Loucy (cell line): ENCODE measurements at regions not wholly inside any gene's neighbourhood (a gene's known extent, or its start where the extent isn't known, plus 50 kb on each side); places are given as distances from the start of the nearest gene placed in this dataset.
"Not testable (repeated sequence)": the region's sequence is repeated elsewhere in the genome, so short reads cannot be mapped to it uniquely, and the experiment has no call there.

ENCODE experiments used
- H2AFZ ChIP-seq: fragments of 200-600 bp; sonication (generic); 2 replicates; pipeline ENCODE4 v1.6.0; 2016; ENCODE audit warnings: antibody characterized with exemption, mild to moderate bottlenecking, low read length, moderate library complexity
- H3F3A ChIP-seq: fragments of 200-600 bp; 2 replicates; pipeline ENCODE4 v1.6.0; 2016; ENCODE audit warnings: antibody characterized with exemption, low read depth, mild to moderate bottlenecking
- H3K27me3 ChIP-seq: fragments of 200-600 bp; sonication (generic); 2 replicates; pipeline ENCODE4 v1.6.1; 2014; ENCODE audit warnings: low read length, mild to moderate bottlenecking; ENCODE audit not compliant: insufficient read depth, poor library complexity, severe bottlenecking
- H3K36me3 ChIP-seq: fragments of 200-600 bp; sonication (generic); 2 replicates; pipeline ENCODE4 v1.6.1; 2016; ENCODE audit warnings: low read length; ENCODE audit not compliant: insufficient read depth
- H3K4me1 ChIP-seq: fragments of 200-600 bp; sonication (generic); 2 replicates; pipeline ENCODE4 v1.5.1; 2014; ENCODE audit warnings: low read length, mild to moderate bottlenecking; ENCODE audit not compliant: insufficient read depth, poor library complexity, severe bottlenecking
- H3K4me2 ChIP-seq: fragments of 200-600 bp; sonication (generic); 2 replicates; pipeline ENCODE4 v1.6.0; 2014; ENCODE audit warnings: antibody characterized with exemption, low read length, low read depth, mild to moderate bottlenecking; ENCODE audit not compliant: poor library complexity, severe bottlenecking
- H3K4me3 ChIP-seq: fragments of 200-600 bp; sonication (generic); 2 replicates; pipeline ENCODE4 v1.5.1; 2014; ENCODE audit warnings: low read length, mild to moderate bottlenecking, mixed read lengths; ENCODE audit not compliant: poor library complexity, severe bottlenecking
- H3K79me2 ChIP-seq: fragments of 200-600 bp; sonication (generic); 2 replicates; pipeline ENCODE4 v1.6.1; 2014; ENCODE audit warnings: low read length; ENCODE audit not compliant: insufficient read depth
- H3K9ac ChIP-seq: fragments of 200-600 bp; sonication (generic); 2 replicates; pipeline ENCODE4 v1.6.0; 2014; ENCODE audit warnings: mild to moderate bottlenecking, low read depth, low read length, moderate library complexity; ENCODE audit not compliant: poor library complexity, severe bottlenecking
- H3K9me2 ChIP-seq: fragments of 200-600 bp; sonication (generic); replicated peaks from 2 replicates; pipeline ENCODE4 v1.6.1; 2016; ENCODE audit warnings: low read depth, low read length, mixed read lengths
- H3K9me3 ChIP-seq: fragments of 200-600 bp; sonication (generic); 2 replicates; pipeline ENCODE4 v1.6.1; 2014; ENCODE audit warnings: mild to moderate bottlenecking, antibody characterized with exemption, low read length, low read depth; ENCODE audit not compliant: insufficient read depth
- H4K20me1 ChIP-seq: fragments of 200-600 bp; sonication (generic); 2 replicates; pipeline ENCODE4 v1.6.0; 2014; ENCODE audit warnings: antibody characterized with exemption, low read length, mild to moderate bottlenecking; ENCODE audit not compliant: insufficient read depth, poor library complexity, severe bottlenecking
- CTCF ChIP-seq: fragments of 200-600 bp; sonication (generic); conservative IDR thresholded peaks from 2 replicates; pipeline ENCODE4 v1.5.1; 2014; ENCODE audit warnings: mild to moderate bottlenecking, antibody characterized with exemption, low read length
- EZH2phosphoT487 ChIP-seq: fragments of 200-600 bp; IDR thresholded peaks from 2 replicates; pipeline ENCODE4 v1.6.1; 2018; ENCODE audit warnings: antibody characterized with exemption, mild to moderate bottlenecking, moderate library complexity, borderline replicate concordance

GRCh38 chr2:186927185-186927866, 78.4 kb upstream of the ZSWIM2 start:
- no peaks in the 10 kb centered on the region for H3K27me3 ChIP-seq
- peak overlapping the region; percentile 50 for H3K4me2 ChIP-seq
- H4K20me1 ChIP-seq, result no peaks in the 10 kb centered on the region
- H3K9me2 ChIP-seq, result no peaks in the 10 kb centered on the region
- H3K4me1 ChIP-seq, result peaks cover 20% of the 10 kb centered on the region
- no peaks in the 10 kb centered on the region for H3K36me3 ChIP-seq
- no peak overlapping the region for H3K4me3 ChIP-seq
- no peaks in the 10 kb centered on the region for H3K79me2 ChIP-seq
- TF ChIP-seq CTCF (no peak), EZH2phosphoT487 (no peak)
- peak overlapping the region; percentile 25 for H3K9ac ChIP-seq
- H3F3A ChIP-seq, result peaks cover 9% of the 10 kb centered on the region; the same call in 1 of the 2 replicates
- H2AFZ ChIP-seq, result peak overlapping the region; percentile 81
- no peaks in the 10 kb centered on the region for H3K9me3 ChIP-seq

GRCh38 chr2:186925514-186925913, 76.5 kb upstream of the ZSWIM2 start:
- no peaks in the 10 kb centered on the region for H3K36me3 ChIP-seq
- no peak for TF ChIP-seq CTCF
- no peak for TF ChIP-seq EZH2phosphoT487

GRCh38 chr2:186922316-186922715, 73.3 kb upstream of the ZSWIM2 start:
- not testable (repeated sequence) for H3K79me2 ChIP-seq, H3F3A ChIP-seq, H3K27me3 ChIP-seq, H3K4me2 ChIP-seq, H3K4me3 ChIP-seq, H3K9me2 ChIP-seq, H3K4me1 ChIP-seq, H4K20me1 ChIP-seq, H3K9me3 ChIP-seq, H3K9ac ChIP-seq, H2AFZ ChIP-seq, H3K36me3 ChIP-seq

More at GRCh38 chr2:186925514-186925913, 76.5 kb upstream of the ZSWIM2 start:
- Histone ChIP-seq H2AFZ (no peak overlapping the region; the same call in 1 of the 2 replicates), H3K4me3 (no peak overlapping the region), H3K9me3 (no peaks in the 10 kb centered on the region), H3K79me2 (no peaks in the 10 kb centered on the region), H3K9me2 (no peaks in the 10 kb centered on the region), H3K27me3 (no peaks in the 10 kb centered on the region), H4K20me1 (no peaks in the 10 kb centered on the region), H3K4me2 (no peak overlapping the region), H3F3A (peaks cover 9% of the 10 kb centered on the region; the same call in 1 of the 2 replicates), H3K4me1 (peaks cover 20% of the 10 kb centered on the region), H3K9ac (no peak overlapping the region)

- Histone ChIP-seq H3K4me2 (no peak overlapping the region), H3K36me3 (no peaks in the 10 kb centered on the region), H2AFZ (no peak overlapping the region), H3K79me2 (no peaks in the 10 kb centered on the region), H3K4me3 (no peak overlapping the region), H3K9ac (no peak overlapping the region), H3K4me1 (no peaks in the 10 kb centered on the region), H3K9me3 (no peaks in the 10 kb centered on the region), H4K20me1 (no peaks in the 10 kb centered on the region), H3K27me3 (no peaks in the 10 kb centered on the region), H3K9me2 (no peaks in the 10 kb centered on the region), H3F3A (no peaks in the 10 kb centered on the region)
- TF ChIP-seq CTCF (no peak), EZH2phosphoT487 (no peak)
Measured at GRCh38 chr2:186919296-186919695, 70.3 kb upstream of the ZSWIM2 start.
